ENCODE measurements at regions not wholly inside any gene's neighbourhood (a gene's known extent, or its start where the extent isn't known, plus 50 kb on each side); places are given as distances from the start of the nearest gene placed in this dataset.
"Not testable (repeated sequence)": the region's sequence is repeated elsewhere in the genome, so short reads cannot be mapped to it uniquely, and the experiment has no call there.

- no CpG with 5 or more reads among the region's 2 CpGs for WGBS (ENCODE audit: missing lambda C conversion rate)
- H3K9me3 ChIP-seq; POLR2A ChIA-PET; CTCF ChIA-PET; FAIRE-seq; H3K4me2 ChIP-seq; H3K27ac ChIP-seq; DNase-seq (ENCODE audit: low read depth in 1 of 2, low spot score in 1 of 2); H3K4me3 ChIP-seq; ATAC-seq; H3K4me1 ChIP-seq: not testable (repeated sequence)
These were observed 1193.5 kb downstream of the TMEM121 start for GRCh38 chr14:106719880-106720279.

GRCh38 chr14:106721926-106722325 is 1195.5 kb downstream of the TMEM121 start:
- CTCF ChIA-PET; H3K9me3 ChIP-seq; DNase-seq (ENCODE audit: low read depth in 1 of 2, low spot score in 1 of 2); H3K27ac ChIP-seq; FAIRE-seq; H3K4me3 ChIP-seq; POLR2A ChIA-PET; H3K4me2 ChIP-seq; H3K4me1 ChIP-seq; ATAC-seq: not testable (repeated sequence)
- WGBS (ENCODE audit: missing lambda C conversion rate): no CpG with 5 or more reads among the region's 4 CpGs

GRCh38 chr14:106722813-106723687 is 1196.7 kb downstream of the TMEM121 start:
- H3K9me3 ChIP-seq; FAIRE-seq; ATAC-seq; H3K4me3 ChIP-seq; H3K4me1 ChIP-seq; DNase-seq (ENCODE audit: low read depth in 1 of 2, low spot score in 1 of 2); H3K27ac ChIP-seq; H3K4me2 ChIP-seq; POLR2A ChIA-PET; CTCF ChIA-PET: not testable (repeated sequence)
- no CpG with 5 or more reads among the region's 7 CpGs for WGBS (ENCODE audit: missing lambda C conversion rate)

DNA sequence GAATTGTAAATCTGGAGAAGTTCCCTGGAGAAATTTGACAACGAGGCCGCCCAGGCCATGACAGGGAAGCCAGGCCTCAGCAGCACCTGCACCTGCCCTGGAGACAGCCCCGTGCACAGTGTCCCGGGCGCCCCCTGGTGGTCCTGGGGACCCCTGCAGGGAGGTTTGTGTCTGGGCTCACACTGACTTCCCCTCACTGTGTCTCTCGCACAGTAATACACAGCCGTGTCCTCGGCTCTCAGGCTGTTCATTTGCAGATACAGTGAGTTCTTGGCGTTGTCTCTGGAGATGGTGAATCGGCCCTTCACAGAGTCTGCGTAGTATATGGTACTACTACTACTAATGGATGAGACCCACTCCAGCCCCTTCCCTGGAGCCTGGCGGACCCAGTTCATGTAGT is 1201.6 kb downstream of the TMEM121 start:
- DNase-seq (ENCODE audit: low read depth in 1 of 2, low spot score in 1 of 2); H3K9me3 ChIP-seq; H3K27ac ChIP-seq; FAIRE-seq; POLR2A ChIA-PET; H3K4me3 ChIP-seq; ATAC-seq; H3K4me1 ChIP-seq; CTCF ChIA-PET; H3K4me2 ChIP-seq: not testable (repeated sequence)
- WGBS (ENCODE audit: missing lambda C conversion rate): no CpG with 5 or more reads among the region's 12 CpGs

- no peak overlapping the region for H3K4me2 ChIP-seq
- DNase-seq (ENCODE audit: low read depth in 1 of 2, low spot score in 1 of 2) (no peak), ATAC-seq (no peak), FAIRE-seq (no peak)
- H3K4me1 ChIP-seq: no peaks in the 10 kb centered on the region
- TF ChIP-seq GATA3 (IDR thresholded peaks at IDR 0.05; ENCODE audit: borderline replicate concordance) (no peak), HDAC2 (IDR thresholded peaks at IDR 0.05) (no peak), RCOR1 (IDR thresholded peaks at IDR 0.05; ENCODE audit: low read depth, low read length) (no peak), ZFP36 (IDR thresholded peaks at IDR 0.05; ENCODE audit: borderline replicate concordance, partially characterized antibody) (no peak), ELK1 (IDR thresholded peaks at IDR 0.05; ENCODE audit: low read depth, low read length) (no peak), CTCF (IDR thresholded peaks at IDR 0.05) (no peak)
- no peaks in the 10 kb centered on the region for H3K9me3 ChIP-seq
- H3K27ac ChIP-seq: no peak overlapping the region
- POLR2A ChIA-PET: no interaction called here
- H3K4me3 ChIP-seq: no peak overlapping the region
- CTCF ChIA-PET: no interaction called here
- WGBS (ENCODE audit: missing lambda C conversion rate): no CpG with 5 or more reads among the region's 1 CpG
These were observed 1202.2 kb downstream of the TMEM121 start for GRCh38 chr14:106728611-106729010.

DNA sequence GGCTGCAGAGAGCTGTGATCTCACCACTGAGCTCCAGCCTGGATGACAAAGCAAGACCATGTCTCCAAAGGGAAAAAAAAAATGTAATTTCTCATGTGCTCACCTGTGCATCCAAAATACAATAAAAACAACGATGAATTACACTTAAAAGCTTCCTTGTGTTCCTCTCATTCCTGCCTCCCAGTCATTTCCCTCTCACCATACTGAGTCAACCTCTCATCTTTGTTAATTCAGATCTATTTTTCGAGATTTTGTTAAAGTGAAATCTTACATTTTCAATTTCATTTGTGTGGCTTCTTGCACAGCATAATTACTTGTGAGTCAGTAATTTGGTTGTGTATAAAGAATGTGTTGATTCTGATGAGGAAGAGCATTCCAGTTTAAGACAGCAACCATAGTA is 1203.2 kb downstream of the TMEM121 start:
- no peaks in the 10 kb centered on the region for H3K4me1 ChIP-seq
- no peaks in the 10 kb centered on the region for H3K9me3 ChIP-seq
- H3K4me3 ChIP-seq: no peak overlapping the region
- no peak overlapping the region for H3K27ac ChIP-seq
- no peak for ATAC-seq
- POLR2A ChIA-PET: no interaction called here
- no peak for DNase-seq (ENCODE audit: low read depth in 1 of 2, low spot score in 1 of 2)
- FAIRE-seq: no peak
- WGBS (ENCODE audit: missing lambda C conversion rate): no CpG with 5 or more reads among the region's 2 CpGs
- no peak overlapping the region for H3K4me2 ChIP-seq
- CTCF ChIA-PET: no interaction called here
- no peak for TF ChIP-seq KDM5A (IDR thresholded peaks at IDR 0.05)
- no peak for TF ChIP-seq HOXB13 (CRISPR knock-in tag; IDR thresholded peaks at IDR 0.05; ENCODE audit: low read depth)
- no peak for TF ChIP-seq NFE2L2 (conservative IDR thresholded peaks at IDR 0.05; ENCODE audit: low read length)
- TF ChIP-seq POLR2A (IDR thresholded peaks at IDR 0.05; ENCODE audit: low read length): no peak
- no peak for TF ChIP-seq REST (IDR thresholded peaks at IDR 0.05)
- TF ChIP-seq RAD21 (conservative IDR thresholded peaks at IDR 0.05 in 1 of 2, IDR thresholded peaks at IDR 0.05 in 1 of 2): no peak
- no peak for TF ChIP-seq POLR2AphosphoS2 (conservative IDR thresholded peaks at IDR 0.05; ENCODE audit: low read length)
- TF ChIP-seq CHD2 (IDR thresholded peaks at IDR 0.05; ENCODE audit: low read length, partially characterized antibody): no peak
- no peak for TF ChIP-seq ELK1 (IDR thresholded peaks at IDR 0.05; ENCODE audit: low read depth, low read length)
- TF ChIP-seq SREBF2 (IDR thresholded peaks at IDR 0.05): no peak
